ENCODE measurements at regions not wholly inside any gene's neighbourhood (a gene's known extent, or its start where the extent isn't known, plus 50 kb on each side); places are given as distances from the start of the nearest gene placed in this dataset.

DNA sequence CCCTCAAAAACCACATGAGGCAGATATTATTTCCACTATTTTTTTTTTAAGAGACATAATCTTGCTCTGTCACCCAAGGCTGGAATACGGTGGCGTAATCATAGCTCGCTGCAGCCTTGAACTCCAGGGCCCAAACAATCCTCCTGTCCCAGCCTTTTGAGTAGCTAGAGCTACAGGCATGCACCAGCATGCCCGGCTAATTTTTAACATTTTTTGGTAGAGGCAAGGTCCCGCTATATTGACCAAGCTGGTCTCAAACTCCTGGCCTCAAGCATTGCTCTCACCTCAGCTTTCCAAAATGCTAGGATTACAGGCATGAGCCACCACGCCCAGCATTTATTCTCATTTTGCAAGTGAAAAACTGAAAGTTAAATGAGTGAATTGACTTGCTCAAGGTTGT is 50.8 kb upstream of the PIAS1 start:
- WGBS (ENCODE audit: extremely low coverage, insufficient read length, low lambda C conversion rate) = no CpG with 5 or more reads among the region's 6 CpGs
- H3K9me3 Mint-ChIP-seq = peaks cover 10 to 14% of the 10 kb centered on the region in 2 experiments

More for the DNA sequence above, 50.8 kb upstream of the PIAS1 start:
- Histone ChIP-seq H3K14ac (ENCODE audit: insufficient read depth, low read length) (no peak overlapping the region), H4K20me1 (ENCODE audit: control insufficient read depth, insufficient read depth, insufficient read length) (no peaks in the 10 kb centered on the region), H3K9ac (ENCODE audit: extremely low read depth, insufficient read length, low read length) (no peak overlapping the region), H4K8ac (replicated peaks; ENCODE audit: insufficient read length, low read depth, low read length) (no peak overlapping the region), H3K56ac (ENCODE audit: insufficient read length, low read depth, low read length) (no peak overlapping the region), H3K4me1 (ENCODE audit: insufficient read depth, low read length) (no peaks in the 10 kb centered on the region), H4K91ac (ENCODE audit: insufficient read length, low read depth, low read length) (no peak overlapping the region), H2AK5ac (ENCODE audit: insufficient read length, low read length) (no peak overlapping the region), H3K27me3 (ENCODE audit: insufficient read depth, low read length) (no peaks in the 10 kb centered on the region), H3K4me2 (ENCODE audit: insufficient read depth, insufficient read length, low read length) (no peak overlapping the region), H3K4ac (ENCODE audit: low read depth, low read length) (no peak overlapping the region), H2BK120ac (ENCODE audit: low read depth, low read length, poor library complexity, severe bottlenecking) (no peak overlapping the region), H3K23ac (ENCODE audit: insufficient read length, low read depth, low read length) (no peak overlapping the region), H3K79me2 (ENCODE audit: insufficient read depth, low read length) (no peaks in the 10 kb centered on the region), H2AFZ (ENCODE audit: low read length) (no peak overlapping the region), H3T11ph (ENCODE audit: low read length) (no peak overlapping the region), H2BK5ac (ENCODE audit: insufficient read length, low read length) (no peak overlapping the region), H2BK20ac (ENCODE audit: low read depth, low read length, poor library complexity, severe bottlenecking) (no peak overlapping the region), H2BK15ac (ENCODE audit: low read depth, low read length) (no peak overlapping the region), H2BK12ac (ENCODE audit: insufficient read length, low read depth, low read length) (no peak overlapping the region), H3K9me3 (ENCODE audit: control insufficient read depth, low read depth, low read length) (no peaks in the 10 kb centered on the region), H4K5ac (ENCODE audit: insufficient read length, low read depth, low read length) (no peak overlapping the region), H3K18ac (ENCODE audit: insufficient read length, low read depth, low read length) (no peak overlapping the region), H3K23me2 (ENCODE audit: insufficient read length, low read depth, low read length, poor library complexity, severe bottlenecking) (no peaks in the 10 kb centered on the region), H3K79me1 (ENCODE audit: insufficient read depth, low read depth, low read length, poor library complexity, severe bottlenecking) (no peaks in the 10 kb centered on the region), H3K27ac (ENCODE audit: insufficient read length, low read depth, low read length) (no peak overlapping the region)
- H3K4me1 Mint-ChIP-seq = peaks cover 29 to 30% of the 10 kb centered on the region in 2 experiments
- no peak for TF ChIP-seq CTCF (conservative IDR thresholded peaks at IDR 0.05)
- no peak for DNase-seq
- no peak overlapping the region for H3K27ac Mint-ChIP-seq
- H3K4me3 Mint-ChIP-seq = no peak overlapping the region
- peaks cover 3% of the 10 kb centered on the region for H3K27me3 Mint-ChIP-seq (ENCODE audit: low read depth)
- peaks cover 10 to 25% (median 14%) of the 10 kb centered on the region in 3 experiments for H3K36me3 Mint-ChIP-seq (ENCODE audit: insufficient read depth in 1 of 3, low read depth in 3 of 3)
